ENCODE measurements at regions not wholly inside any gene's neighbourhood (a gene's known extent, or its start where the extent isn't known, plus 50 kb on each side); places are given as distances from the start of the nearest gene placed in this dataset.

DNA sequence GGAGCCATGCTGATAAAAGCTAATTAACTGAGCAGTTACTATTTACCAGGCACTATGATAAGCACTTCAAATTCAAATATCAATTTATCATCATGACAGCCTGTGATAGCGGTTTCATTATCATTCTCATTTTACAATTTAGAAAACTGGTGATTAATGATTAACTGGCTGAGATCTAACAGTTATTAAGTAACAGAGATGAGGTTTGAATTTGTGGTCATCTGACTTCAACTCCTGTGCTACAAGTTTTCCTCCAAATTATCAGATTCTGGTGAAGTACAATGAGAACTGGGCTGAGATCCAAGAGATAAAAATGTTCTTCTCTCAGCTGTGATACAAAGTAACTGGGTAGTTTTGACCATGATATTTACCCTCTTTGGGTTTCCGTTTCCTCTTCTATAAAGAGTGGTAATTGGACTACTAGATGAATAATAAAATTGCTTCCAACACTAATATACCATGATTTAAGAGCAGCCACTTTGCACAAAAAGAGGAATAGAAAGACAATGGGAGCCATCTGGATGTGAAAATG is 74.5 kb upstream of the CCNG1 start:
- Histone ChIP-seq H3K4me3 (ENCODE audit: low read depth in 2 of 2, low read length in 1 of 2) (no peak overlapping the region), H3K27me3 (ENCODE audit: insufficient read depth) (no peaks in the 10 kb centered on the region; the same call in 1 of the 2 replicates), H3K79me2 (ENCODE audit: insufficient read depth) (no peaks in the 10 kb centered on the region), H3K36me3 (replicated peaks in 1 of 2; ENCODE audit: control insufficient read depth in 1 of 2, insufficient read depth in 2 of 2, low read length in 1 of 2) (no peaks in the 10 kb centered on the region), H3K27ac (ENCODE audit: low read depth in 2 of 2, low read length in 1 of 2) (peak overlapping the region in 1 of 2 experiments; percentile 18; a peak in 1 of 4 replicates), H3K9me3 (no peaks in the 10 kb centered on the region), H4K20me1 (ENCODE audit: insufficient read depth) (no peaks in the 10 kb centered on the region), H3K4me2 (no peak overlapping the region), H3K4me1 (ENCODE audit: control insufficient read depth in 1 of 2, insufficient read depth in 2 of 2, low read depth in 1 of 2, low read length in 1 of 2) (peaks cover 0 to 4% of the 10 kb centered on the region in 2 experiments; a peak in 2 of 4 replicates), H3F3A (replicated peaks; ENCODE audit: insufficient read depth) (no peaks in the 10 kb centered on the region), H3K9ac (no peak overlapping the region), H2AFZ (ENCODE audit: low read depth) (no peak overlapping the region), H3K9me2 (no peaks in the 10 kb centered on the region)
- CTCF ChIA-PET: interaction anchor here (1.1 to 3.1 kb wide), 4 partner anchors 13 to 45 kb away, joined by 5 to 15 read pairs (median 10); no protein-coding TSS in a partner anchor
- POLR2A ChIA-PET: interaction anchor here (0.9 kb wide), 1 partner anchor 98 kb away, joined by 3 read pairs; no protein-coding TSS in a partner anchor
- peak in 1 of 2 experiments; percentile 70; a peak in 2 of 4 replicates for TF ChIP-seq EP300 (IDR thresholded peaks at IDR 0.05; ENCODE audit: borderline replicate concordance in 1 of 2, low read depth in 1 of 2, low read length in 1 of 2)
- no peak for TF ChIP-seq SIN3A (IDR thresholded peaks at IDR 0.05; ENCODE audit: borderline replicate concordance, low read depth, low read length)
- peak; percentile 62 for TF ChIP-seq GATA2 (CRISPR knock-in tag; IDR thresholded peaks at IDR 0.05)
- 0 out of 2 replicates have a peak, but pooled peaks have one; percentile 28 for TF ChIP-seq MXI1 (IDR thresholded peaks at IDR 0.05; ENCODE audit: low read depth, low read length)
- TF ChIP-seq FOXJ3 (CRISPR knock-in tag; IDR thresholded peaks at IDR 0.05): 0 out of 2 replicates have a peak, but pooled peaks have one; percentile 33
- TF ChIP-seq, protein P1, sequence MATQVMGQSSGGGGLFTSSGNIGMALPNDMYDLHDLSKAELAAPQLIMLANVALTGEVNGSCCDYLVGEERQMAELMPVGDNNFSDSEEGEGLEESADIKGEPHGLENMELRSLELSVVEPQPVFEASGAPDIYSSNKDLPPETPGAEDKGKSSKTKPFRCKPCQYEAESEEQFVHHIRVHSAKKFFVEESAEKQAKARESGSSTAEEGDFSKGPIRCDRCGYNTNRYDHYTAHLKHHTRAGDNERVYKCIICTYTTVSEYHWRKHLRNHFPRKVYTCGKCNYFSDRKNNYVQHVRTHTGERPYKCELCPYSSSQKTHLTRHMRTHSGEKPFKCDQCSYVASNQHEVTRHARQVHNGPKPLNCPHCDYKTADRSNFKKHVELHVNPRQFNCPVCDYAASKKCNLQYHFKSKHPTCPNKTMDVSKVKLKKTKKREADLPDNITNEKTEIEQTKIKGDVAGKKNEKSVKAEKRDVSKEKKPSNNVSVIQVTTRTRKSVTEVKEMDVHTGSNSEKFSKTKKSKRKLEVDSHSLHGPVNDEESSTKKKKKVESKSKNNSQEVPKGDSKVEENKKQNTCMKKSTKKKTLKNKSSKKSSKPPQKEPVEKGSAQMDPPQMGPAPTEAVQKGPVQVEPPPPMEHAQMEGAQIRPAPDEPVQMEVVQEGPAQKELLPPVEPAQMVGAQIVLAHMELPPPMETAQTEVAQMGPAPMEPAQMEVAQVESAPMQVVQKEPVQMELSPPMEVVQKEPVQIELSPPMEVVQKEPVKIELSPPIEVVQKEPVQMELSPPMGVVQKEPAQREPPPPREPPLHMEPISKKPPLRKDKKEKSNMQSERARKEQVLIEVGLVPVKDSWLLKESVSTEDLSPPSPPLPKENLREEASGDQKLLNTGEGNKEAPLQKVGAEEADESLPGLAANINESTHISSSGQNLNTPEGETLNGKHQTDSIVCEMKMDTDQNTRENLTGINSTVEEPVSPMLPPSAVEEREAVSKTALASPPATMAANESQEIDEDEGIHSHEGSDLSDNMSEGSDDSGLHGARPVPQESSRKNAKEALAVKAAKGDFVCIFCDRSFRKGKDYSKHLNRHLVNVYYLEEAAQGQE (IDR thresholded peaks at IDR 0.05; ENCODE audit: low read depth, low read length): no peak
- TF ChIP-seq RCOR1 (IDR thresholded peaks at IDR 0.05; ENCODE audit: low read length): peak; percentile 66; the same call in 1 of the 2 replicates
- peak; percentile 26 for DNase-seq
- 5% methylated on average over 2 of the region's 2 CpGs for WGBS (ENCODE audit: low lambda C conversion rate)

DNA sequence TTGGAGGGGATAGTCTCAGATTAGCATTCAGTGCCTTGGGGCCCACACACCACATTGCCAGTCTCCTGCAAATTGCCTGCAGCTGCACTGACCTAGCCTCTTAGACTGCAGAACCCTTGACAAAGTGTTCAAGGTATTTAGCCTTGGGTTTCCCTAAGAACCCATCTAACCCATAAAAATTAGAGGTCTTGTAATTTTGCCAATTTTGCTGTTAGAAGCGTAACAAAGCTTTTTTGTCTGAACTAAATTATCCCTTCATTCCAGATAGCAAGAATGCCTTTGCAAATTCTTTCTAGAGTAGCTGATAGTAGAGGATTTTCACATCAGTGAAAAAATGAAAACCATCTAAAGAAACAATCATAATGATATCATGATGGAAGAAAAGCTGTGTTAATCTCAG is 74.0 kb upstream of the CCNG1 start:
- Histone ChIP-seq H3K4me3 (ENCODE audit: low read depth in 2 of 2, low read length in 1 of 2) (no peak overlapping the region), H3K27me3 (ENCODE audit: insufficient read depth) (no peaks in the 10 kb centered on the region), H3K27ac (ENCODE audit: low read depth in 2 of 2, low read length in 1 of 2) (peak overlapping the region in 1 of 2 experiments; percentile 34; a peak in 1 of 4 replicates), H3K36me3 (replicated peaks in 1 of 2; ENCODE audit: control insufficient read depth in 1 of 2, insufficient read depth in 2 of 2, low read length in 1 of 2) (no peaks in the 10 kb centered on the region), H3K79me2 (ENCODE audit: insufficient read depth) (no peaks in the 10 kb centered on the region), H3K4me1 (ENCODE audit: control insufficient read depth in 1 of 2, insufficient read depth in 2 of 2, low read depth in 1 of 2, low read length in 1 of 2) (peaks cover 0 to 3% of the 10 kb centered on the region in 2 experiments; a peak in 2 of 4 replicates), H3K9ac (no peak overlapping the region), H3F3A (replicated peaks; ENCODE audit: insufficient read depth) (no peaks in the 10 kb centered on the region), H3K4me2 (no peak overlapping the region), H2AFZ (ENCODE audit: low read depth) (no peak overlapping the region), H3K9me2 (no peaks in the 10 kb centered on the region), H4K20me1 (ENCODE audit: insufficient read depth) (no peaks in the 10 kb centered on the region), H3K9me3 (no peaks in the 10 kb centered on the region)
- peak; percentile 55 for DNase-seq
- ChIA-PET POLR2A (interaction anchor here (0.9 kb wide), 1 partner anchor 98 kb away, joined by 3 read pairs; no protein-coding TSS in a partner anchor), CTCF (interaction anchor here (1.1 to 3.1 kb wide), 4 partner anchors 13 to 45 kb away, joined by 5 to 15 read pairs (median 10); no protein-coding TSS in a partner anchor)
- WGBS (ENCODE audit: low lambda C conversion rate): 50% methylated on average over 1 of the region's 1 CpG
- TF ChIP-seq, protein P2, sequence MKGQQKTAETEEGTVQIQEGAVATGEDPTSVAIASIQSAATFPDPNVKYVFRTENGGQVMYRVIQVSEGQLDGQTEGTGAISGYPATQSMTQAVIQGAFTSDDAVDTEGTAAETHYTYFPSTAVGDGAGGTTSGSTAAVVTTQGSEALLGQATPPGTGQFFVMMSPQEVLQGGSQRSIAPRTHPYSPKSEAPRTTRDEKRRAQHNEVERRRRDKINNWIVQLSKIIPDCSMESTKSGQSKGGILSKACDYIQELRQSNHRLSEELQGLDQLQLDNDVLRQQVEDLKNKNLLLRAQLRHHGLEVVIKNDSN (IDR thresholded peaks at IDR 0.05; ENCODE audit: borderline replicate concordance, low read depth): no peak
- TF ChIP-seq RFX5 (IDR thresholded peaks at IDR 0.05; ENCODE audit: low read length) (no peak), EP300 (IDR thresholded peaks at IDR 0.05; ENCODE audit: borderline replicate concordance in 1 of 2, low read depth in 1 of 2, low read length in 1 of 2) (peak in 1 of 2 experiments; percentile 50; a peak in 1 of 4 replicates)

All from SK-N-SH (cell line).